Keratinocyte (primary cell): ENCODE measurements at regions not wholly inside any gene's neighbourhood (a gene's known extent, or its start where the extent isn't known, plus 50 kb on each side); places are given as distances from the start of the nearest gene placed in this dataset.

Experiments
- DNase-seq: peaks from one replicate; pipeline ENCODE4 v3.0.0-alpha.2; 2011; ENCODE audit warnings: low read depth, missing footprints, low spot score
- FAIRE-seq: peaks from 2 replicates; lab custom pipeline; 2011; peaks lifted over from hg19 to GRCh38; lab: Jason Lieb, UNC
- H2AFZ ChIP-seq: 2 replicates; pipeline ENCODE4 v1.6.0; 2012; ENCODE audit warnings: low read length, control low read depth, inconsistent platforms; ENCODE audit not compliant: control insufficient read depth
- H3K27ac ChIP-seq: 2 replicates; pipeline ENCODE4 v1.5.1; 2011; ENCODE audit warnings: low read length; ENCODE audit not compliant: control insufficient read depth, insufficient read depth
- H3K27me3 ChIP-seq: 3 replicates; pipeline ENCODE4 v1.6.0; 2011; ENCODE audit warnings: low read length; ENCODE audit not compliant: control insufficient read depth, insufficient read depth; ENCODE audit errors: extremely low read depth
- H3K36me3 ChIP-seq, 2 experiments: 2 replicates in 1 of 2; 3 replicates in 1 of 2; pipeline ENCODE4 v1.5.1; 2011; ENCODE audit warnings: low read length in 2 of 2, mild to moderate bottlenecking in 1 of 2; ENCODE audit not compliant: control insufficient read depth in 2 of 2, insufficient read depth in 2 of 2; ENCODE audit errors: extremely low read depth in 1 of 2
- H3K4me1 ChIP-seq: 3 replicates; pipeline ENCODE4 v1.5.1; 2011; ENCODE audit warnings: low read length; ENCODE audit not compliant: control insufficient read depth, insufficient read depth; ENCODE audit errors: extremely low read depth
- H3K4me2 ChIP-seq: 3 replicates; pipeline ENCODE4 v1.6.0; 2011; ENCODE audit warnings: low read depth, low read length; ENCODE audit not compliant: control insufficient read depth, insufficient read depth; ENCODE audit errors: extremely low read depth
- H3K4me3 ChIP-seq, 3 experiments: fragments of 200-600 bp in 1 of 3; sonication (generic) in 1 of 3; 2 replicates in 2 of 3; 3 replicates in 1 of 3; pipeline ENCODE4 v1.5.1; 2011 to 2016; ENCODE audit warnings: low read length in 3 of 3, mild to moderate bottlenecking in 3 of 3, control low read depth in 2 of 3, inconsistent platforms in 1 of 3, low read depth in 1 of 3, mixed read lengths in 1 of 3, mixed run types in 1 of 3, moderate library complexity in 1 of 3; ENCODE audit not compliant: control insufficient read depth in 2 of 3, insufficient read depth in 2 of 3; ENCODE audit errors: extremely low read depth in 1 of 3
- H3K79me2 ChIP-seq: 2 replicates; pipeline ENCODE4 v1.6.0; 2012; ENCODE audit warnings: low read length; ENCODE audit not compliant: control insufficient read depth, insufficient read depth
- H3K9ac ChIP-seq: 3 replicates; pipeline ENCODE4 v1.6.0; 2011; ENCODE audit warnings: low read length; ENCODE audit not compliant: control insufficient read depth, insufficient read depth; ENCODE audit errors: extremely low read depth
- H3K9me1 ChIP-seq: 3 replicates; pipeline ENCODE4 v1.6.0; 2011; ENCODE audit warnings: low read length; ENCODE audit not compliant: control insufficient read depth, insufficient read depth; ENCODE audit errors: extremely low read depth
- H3K9me3 ChIP-seq: 2 replicates; pipeline ENCODE4 v1.5.1; 2012; ENCODE audit warnings: low read depth, low read length; ENCODE audit not compliant: control insufficient read depth
- H4K20me1 ChIP-seq: 3 replicates; pipeline ENCODE4 v1.6.0; 2011; ENCODE audit warnings: low read length; ENCODE audit not compliant: control insufficient read depth, insufficient read depth; ENCODE audit errors: extremely low read depth
- CTCF ChIP-seq, 3 experiments: IDR thresholded peaks in 1 of 3; conservative IDR thresholded peaks in 1 of 3; optimal IDR thresholded peaks in 1 of 3; 2 replicates in 2 of 3; 3 replicates in 1 of 3; pipeline versions ENCODE3 to v1.5.1; 2011; ENCODE audit warnings: low read length in 3 of 3, mild to moderate bottlenecking in 3 of 3, moderate library complexity in 2 of 3, control low read depth in 1 of 3, inconsistent platforms in 1 of 3; ENCODE audit not compliant: insufficient read depth in 2 of 3; ENCODE audit errors: extremely low read depth in 1 of 3
- EZH2 ChIP-seq: IDR thresholded peaks from one replicate; pipeline ENCODE4 v1.6.1; 2012; ENCODE audit warnings: inconsistent platforms, mild to moderate bottlenecking, low read length, moderate library complexity
- dilution Hi-C: fragments of 300-500 bp; cut with MboI; formaldehyde crosslinking; loops from one replicate; pipeline ENCODE4 v1.7.0; 2020; ENCODE audit warnings: low sequenced_read_pairs; ENCODE audit not compliant: extremely low pct_ligation_motif_present

- no peaks in the 10 kb centered on the region for H3K79me2 ChIP-seq
- no peak for DNase-seq
- H3K4me3 ChIP-seq, result no peak overlapping the region
- H4K20me1 ChIP-seq, result no peaks in the 10 kb centered on the region
- dilution Hi-C loops, result no loop called here
- no peaks in the 10 kb centered on the region for H3K36me3 ChIP-seq
- H3K9ac ChIP-seq, result no peak overlapping the region
- no peak overlapping the region for H3K27ac ChIP-seq
- TF ChIP-seq EZH2, result no peak
- no peak for TF ChIP-seq CTCF (optimal IDR thresholded peaks at IDR 0.05 in 1 of 3, IDR thresholded peaks at IDR 0.05 in 1 of 3, conservative IDR thresholded peaks at IDR 0.05 in 1 of 3; ENCODE audit: extremely low read depth in 1 of 3, insufficient read depth in 2 of 3, low read length in 3 of 3)
- no peak overlapping the region for H2AFZ ChIP-seq
- no peaks in the 10 kb centered on the region for H3K9me1 ChIP-seq
- H3K9me3 ChIP-seq, result no peaks in the 10 kb centered on the region
- no peak overlapping the region for H3K4me2 ChIP-seq
- no peaks in the 10 kb centered on the region for H3K4me1 ChIP-seq
- no peaks in the 10 kb centered on the region for H3K27me3 ChIP-seq
- no peak for FAIRE-seq
These were observed 254.6 kb downstream of the IRX2 start for GRCh38 chr5:2496891-2497290.

DNA sequence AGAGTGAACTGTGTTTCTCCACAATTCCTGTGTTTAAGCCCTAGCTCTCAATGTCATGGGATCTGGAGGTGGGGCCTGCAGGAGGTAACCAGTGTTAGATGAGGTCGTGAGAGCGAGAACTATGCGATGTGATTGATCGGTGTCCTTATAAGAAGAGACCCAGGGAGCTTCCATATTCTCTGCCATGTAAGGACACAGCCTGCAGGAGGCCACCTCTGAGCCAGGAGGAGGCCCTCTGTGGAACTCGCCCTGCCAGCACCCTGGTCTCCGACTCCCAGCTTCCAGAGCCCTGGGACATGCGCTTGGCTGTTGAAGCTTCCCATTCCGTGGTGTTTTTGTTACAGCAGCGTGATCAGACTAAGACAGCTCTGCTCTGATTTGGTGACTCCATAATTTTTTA is 255.4 kb downstream of the IRX2 start:
- dilution Hi-C loops, result no loop called here
- Histone ChIP-seq H3K36me3 (no peaks in the 10 kb centered on the region), H3K9me1 (no peaks in the 10 kb centered on the region), H3K9ac (no peak overlapping the region), H3K9me3 (no peaks in the 10 kb centered on the region), H3K4me2 (no peak overlapping the region), H3K4me3 (no peak overlapping the region), H2AFZ (no peak overlapping the region), H3K4me1 (no peaks in the 10 kb centered on the region), H3K27ac (no peak overlapping the region), H3K27me3 (no peaks in the 10 kb centered on the region), H3K79me2 (no peaks in the 10 kb centered on the region), H4K20me1 (no peaks in the 10 kb centered on the region)
- DNase-seq, result no peak
- no peak for FAIRE-seq
- TF ChIP-seq CTCF (optimal IDR thresholded peaks at IDR 0.05 in 1 of 3, IDR thresholded peaks at IDR 0.05 in 1 of 3, conservative IDR thresholded peaks at IDR 0.05 in 1 of 3; ENCODE audit: extremely low read depth in 1 of 3, insufficient read depth in 2 of 3, low read length in 3 of 3) (no peak), EZH2 (no peak)
